GM19025 (cell line): ENCODE measurements at regions not wholly inside any gene's neighbourhood (a gene's known extent, or its start where the extent isn't known, plus 50 kb on each side); places are given as distances from the start of the nearest gene placed in this dataset.
"Not testable (repeated sequence)": the region's sequence is repeated elsewhere in the genome, so short reads cannot be mapped to it uniquely, and the experiment has no call there.

ENCODE experiments used
- ATAC-seq: cut with Tn5 transposase; IDR thresholded peaks from one replicate; pipeline ENCODE4 v1.9.1; 2021; ENCODE audit warnings: mild to moderate bottlenecking, low read depth, moderate library complexity; ENCODE audit not compliant: unreplicated experiment

DNA sequence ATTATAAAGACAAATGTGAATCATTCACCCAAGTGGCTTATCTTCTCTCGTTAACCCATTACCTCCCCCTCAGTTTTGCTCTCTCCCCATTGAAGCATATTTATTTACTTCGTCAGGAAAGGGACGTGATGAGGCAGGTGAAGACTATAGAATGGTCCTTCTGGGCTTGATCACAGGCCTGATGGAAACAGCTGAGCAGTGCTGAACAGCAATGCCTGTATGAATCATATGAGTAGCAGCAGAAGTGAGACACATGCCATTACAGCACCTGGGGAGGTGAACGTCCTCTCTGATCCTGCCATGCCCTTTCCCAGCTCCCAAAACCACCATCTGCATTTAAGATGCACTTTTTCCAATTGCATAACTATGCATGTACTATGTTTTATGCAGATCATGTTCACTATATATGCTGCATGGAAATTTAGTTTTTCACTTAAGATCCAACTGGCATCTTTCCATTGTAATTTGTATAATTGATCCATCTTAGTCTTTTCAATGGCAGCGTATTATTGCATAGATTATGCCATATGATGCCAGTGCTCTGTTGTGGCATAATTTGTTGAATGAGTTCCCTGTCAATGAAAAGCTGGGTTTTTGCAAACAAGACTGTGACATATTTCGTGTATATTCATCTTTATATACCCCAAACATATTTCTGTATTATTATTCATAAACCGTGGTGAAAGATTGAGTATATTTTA, 105.3 kb downstream of the CXCL12 start:
- ATAC-seq, result no peak

GRCh38 chr10:44278837-44279324, 106.0 kb downstream of the CXCL12 start:
- no peak for ATAC-seq

- ATAC-seq, result not testable (repeated sequence)
These were observed 116.4 kb downstream of the CXCL12 start for GRCh38 chr10:44268435-44268948.

DNA sequence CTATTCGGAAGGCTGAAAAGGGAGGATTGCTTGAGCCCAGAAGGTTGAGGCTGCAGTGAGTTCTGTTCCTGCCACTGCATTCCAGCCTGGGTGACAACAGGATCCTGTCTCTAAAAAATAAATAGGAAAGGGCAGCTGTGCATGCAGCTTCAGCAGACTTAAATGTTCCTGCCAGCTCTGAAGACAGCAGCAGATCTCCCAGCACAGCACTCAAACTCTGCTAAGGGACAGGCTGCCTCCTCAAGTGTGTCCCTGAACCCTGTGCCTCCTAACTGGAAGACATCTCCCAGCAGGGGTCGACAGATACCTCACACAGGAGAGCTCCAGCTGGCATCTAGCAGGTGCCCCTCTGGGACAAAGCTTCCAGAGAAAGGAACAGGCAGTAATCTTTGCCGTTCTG, 117.9 kb downstream of the CXCL12 start:
- no peak for ATAC-seq

DNA sequence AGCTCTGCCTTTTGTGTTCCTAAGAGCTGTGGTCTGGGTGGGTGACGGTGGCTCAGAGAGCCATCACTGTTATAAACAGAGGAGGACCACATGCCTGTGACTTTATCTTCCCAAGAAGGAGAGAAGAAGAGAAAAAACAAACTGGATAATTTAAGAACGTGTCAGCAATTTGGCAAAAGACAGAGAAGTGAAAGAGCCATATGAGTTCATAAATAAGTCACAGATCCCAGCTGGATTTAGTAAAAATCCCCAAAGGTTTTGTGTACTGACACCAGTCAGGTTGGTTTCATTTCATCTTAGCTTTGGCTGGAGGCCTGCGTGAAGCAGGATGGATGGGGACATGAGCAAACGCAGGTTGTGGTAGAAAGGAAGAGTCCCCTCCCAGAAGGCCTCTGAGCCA, 120.7 kb downstream of the CXCL12 start:
- no peak for ATAC-seq

DNA sequence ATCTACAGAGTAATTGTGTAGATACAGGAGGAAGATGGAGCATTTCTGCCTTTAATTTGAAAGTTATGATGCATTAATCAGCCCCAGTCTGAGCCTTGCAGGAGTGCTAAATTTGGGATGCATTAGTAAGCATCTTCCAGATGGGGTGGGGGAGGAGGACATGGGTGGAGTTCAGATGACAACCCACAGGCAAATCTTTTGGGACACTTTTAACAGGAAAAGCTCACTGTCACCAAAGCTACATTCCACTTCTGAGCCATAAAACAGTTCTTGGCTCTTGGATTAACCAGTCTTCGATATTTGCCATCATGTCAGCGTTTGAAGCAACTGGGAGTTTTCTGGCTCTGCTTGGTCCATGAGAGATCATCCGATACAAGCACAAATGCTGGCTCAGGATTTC, 121.1 kb downstream of the CXCL12 start:
- no peak for ATAC-seq

DNA sequence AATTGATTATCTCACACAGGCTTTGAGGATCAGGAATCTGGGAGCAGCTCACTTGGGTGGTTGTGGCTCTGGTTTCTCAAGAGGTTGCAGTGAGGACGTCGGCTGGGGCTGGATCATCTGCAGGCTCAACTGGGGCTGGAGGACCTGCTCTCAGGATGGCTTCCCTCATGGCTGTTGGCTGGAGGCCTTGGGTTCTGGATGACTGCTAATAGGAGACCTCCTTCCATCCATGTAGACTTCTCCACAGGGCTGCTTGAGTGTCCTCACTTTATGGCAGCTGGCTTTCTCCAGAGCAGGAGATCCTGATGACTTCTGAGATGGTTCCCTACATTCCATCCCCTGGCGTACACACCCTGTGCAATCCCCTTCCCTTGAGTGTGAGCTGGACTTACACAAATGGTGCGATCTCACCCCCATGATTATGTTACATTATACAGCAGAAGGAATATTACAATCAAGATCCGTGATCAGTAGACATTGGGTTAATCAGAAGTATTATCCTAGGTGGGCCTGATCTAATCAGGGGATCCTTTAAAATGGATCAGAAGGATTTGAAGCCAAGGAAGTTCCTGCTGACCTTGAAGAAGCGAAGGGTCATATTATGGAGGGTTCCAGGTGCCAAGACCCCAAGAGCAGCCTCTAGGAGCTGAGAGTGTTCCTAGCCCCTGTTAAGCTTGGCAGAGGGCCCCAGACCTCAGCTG, 122.2 kb downstream of the CXCL12 start:
- ATAC-seq, result no peak

DNA sequence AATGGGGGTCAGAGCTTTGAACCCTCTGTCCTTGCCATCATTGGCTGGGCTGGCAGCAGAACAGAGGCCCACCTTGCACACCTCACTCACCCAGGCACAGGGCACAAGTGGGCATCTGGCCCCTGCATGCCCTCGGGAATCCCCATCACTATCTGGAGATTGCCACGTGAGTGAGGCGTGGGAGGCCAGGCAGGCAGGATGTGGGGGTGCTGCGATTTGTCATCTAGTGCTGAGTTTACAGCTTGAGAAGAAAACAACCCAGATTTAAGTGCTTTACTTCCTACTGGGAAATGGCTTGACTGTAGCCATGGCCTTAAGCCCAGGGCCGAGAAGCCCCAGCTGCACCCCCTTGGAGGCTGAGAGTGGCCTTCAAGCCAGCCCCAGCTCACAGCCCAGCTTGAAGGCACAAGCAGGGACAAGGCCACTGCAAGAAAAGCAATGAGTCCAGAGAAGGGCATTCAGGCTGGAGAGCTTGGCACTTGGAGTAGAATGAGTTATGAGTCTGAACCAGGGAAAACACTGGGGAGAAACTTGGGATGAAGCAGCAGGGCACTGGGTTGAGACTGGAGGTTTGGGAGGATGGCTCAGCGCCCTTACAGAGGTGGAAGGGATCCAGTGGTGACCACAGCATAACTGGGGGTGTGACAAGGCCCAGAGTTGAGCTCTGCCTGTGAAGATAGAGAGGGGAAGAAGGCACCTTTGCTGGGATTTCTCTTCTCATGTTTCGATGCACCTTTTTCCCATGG, 123.0 kb downstream of the CXCL12 start:
- no peak for ATAC-seq

DNA sequence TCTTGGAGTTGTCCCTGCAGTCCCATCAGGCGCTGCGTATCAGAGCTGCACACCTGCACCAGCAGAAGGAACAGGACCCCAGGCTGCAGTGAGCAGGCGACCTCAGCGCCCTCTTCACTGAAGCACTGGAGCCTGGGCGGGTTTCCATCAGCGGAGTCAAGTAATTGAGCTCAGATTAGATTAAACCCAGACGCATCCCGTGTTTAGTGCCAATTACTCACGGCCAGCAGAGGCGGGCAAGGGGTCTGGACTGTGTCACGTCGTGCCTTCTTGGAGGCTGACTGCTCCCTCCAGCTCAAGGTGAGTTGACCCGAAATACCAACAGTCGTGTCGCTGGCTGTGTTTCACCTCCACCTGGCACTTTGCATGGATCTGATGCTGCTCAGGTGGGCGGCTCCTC, 123.6 kb downstream of the CXCL12 start:
- no peak for ATAC-seq

DNA sequence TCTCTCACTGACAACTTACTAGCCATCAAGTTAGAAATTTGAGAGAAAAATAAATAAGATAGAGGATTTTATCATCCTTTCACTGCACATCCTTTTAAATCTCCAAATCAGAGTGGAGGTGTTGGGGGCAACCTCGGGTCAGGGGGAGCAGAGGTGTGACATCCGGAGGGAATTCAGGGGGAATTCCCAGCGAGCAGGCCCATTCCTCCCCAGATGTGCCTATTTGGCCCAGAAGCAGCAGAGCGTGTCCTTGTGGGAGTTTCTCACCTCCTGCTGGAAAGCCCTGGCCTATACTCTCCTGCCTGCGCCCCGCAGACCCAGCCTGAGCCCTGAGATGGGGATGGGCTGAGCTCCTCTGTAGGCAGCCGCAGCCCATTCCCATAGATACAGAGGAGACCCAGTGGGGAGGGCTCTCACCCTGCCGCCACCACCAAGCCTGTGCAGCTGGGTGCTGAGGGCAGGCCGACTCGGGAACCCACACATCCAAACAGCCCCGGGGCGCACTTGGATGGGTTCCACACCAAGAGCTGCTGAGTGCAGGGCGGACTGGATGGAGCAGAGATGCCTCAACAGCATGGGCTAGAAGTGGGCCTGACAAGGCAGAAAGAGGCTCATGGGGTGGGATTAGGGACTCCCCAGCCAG, 124.5 kb downstream of the CXCL12 start:
- ATAC-seq, result peak; percentile 50

DNA sequence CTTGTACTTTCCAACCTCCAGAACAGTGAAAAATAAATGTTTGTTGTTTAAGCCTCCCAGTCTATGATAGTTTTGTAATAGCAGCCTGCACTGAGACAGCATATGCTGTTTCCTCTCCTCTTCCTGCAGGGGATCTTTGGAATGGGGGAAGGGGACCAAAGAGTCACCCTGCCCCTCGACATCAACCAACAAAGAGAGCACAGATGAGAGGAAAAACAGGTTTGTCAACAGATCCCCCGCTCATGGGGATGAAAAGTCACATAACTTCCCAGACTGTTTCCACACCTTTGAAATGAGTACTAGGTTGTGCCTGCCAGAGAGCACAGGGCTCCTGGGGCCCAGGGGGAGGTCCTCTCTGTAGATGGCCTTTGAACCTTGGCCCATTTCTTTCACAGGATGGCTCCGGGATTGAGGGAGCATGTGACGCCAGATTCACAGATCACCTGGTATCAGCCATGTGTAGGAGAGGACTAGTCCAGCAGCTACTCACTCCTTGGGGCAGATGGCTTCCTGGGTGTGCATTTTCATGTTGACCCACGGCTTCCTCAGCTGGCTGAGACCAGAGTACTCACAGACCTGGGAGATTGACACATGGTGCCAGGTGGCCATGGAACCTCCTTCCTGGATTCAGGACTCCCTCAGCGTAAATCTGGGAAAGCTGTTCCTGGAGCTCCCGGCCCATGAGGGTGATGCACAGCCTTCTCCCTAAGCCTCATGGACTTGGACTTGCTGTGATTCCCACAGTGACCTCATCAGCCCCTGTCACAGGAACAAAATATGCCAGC, 125.6 kb downstream of the CXCL12 start:
- ATAC-seq, result no peak

GRCh38 chr10:44258460-44259089, 126.3 kb downstream of the CXCL12 start:
- no peak for ATAC-seq

DNA sequence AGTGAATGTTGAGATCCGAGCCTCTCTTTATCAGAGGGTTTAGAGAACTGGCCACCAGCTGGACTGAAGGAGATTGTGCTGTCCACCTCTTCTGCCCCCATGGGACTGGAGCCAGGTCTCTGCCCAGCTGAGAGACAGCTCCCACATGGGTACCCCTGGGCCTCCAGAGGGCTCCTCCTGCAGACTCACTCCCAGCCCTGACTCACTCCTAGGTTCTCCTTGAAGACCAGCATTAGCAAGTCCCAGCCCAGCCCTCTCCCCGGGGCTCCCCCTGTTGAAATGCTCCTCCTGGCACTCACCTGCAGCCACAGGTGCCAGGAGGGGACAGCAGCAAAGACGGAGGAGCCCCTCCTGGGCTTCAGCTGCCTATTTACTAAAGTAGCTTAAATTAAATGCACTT, 126.9 kb downstream of the CXCL12 start:
- no peak for ATAC-seq

- ATAC-seq, result no peak
These were observed 131.0 kb downstream of the CXCL12 start for GRCh38 chr10:44253769-44254462.

DNA sequence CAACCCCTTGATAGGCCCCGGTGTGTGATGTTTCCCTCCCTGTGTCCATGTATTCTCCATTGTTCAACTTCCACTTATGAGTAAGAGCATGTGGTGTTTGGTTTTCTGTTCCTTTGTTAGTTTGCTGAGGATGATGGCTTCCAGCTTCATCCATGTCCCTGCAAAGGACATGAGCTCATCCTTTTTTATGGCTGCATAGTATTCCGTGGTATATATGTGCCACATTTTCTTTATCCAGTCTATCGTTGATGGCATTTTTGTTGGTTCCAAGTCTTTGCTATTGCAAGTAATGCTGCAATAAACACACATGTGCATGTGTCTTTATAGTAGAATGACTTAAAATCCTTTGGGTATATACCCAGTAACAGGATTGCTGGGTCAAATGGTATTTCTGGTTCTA, 132.3 kb downstream of the CXCL12 start:
- ATAC-seq, result not testable (repeated sequence)

- ATAC-seq, result not testable (repeated sequence)
These were observed 135.0 kb downstream of the CXCL12 start for GRCh38 chr10:44249933-44250332.

GRCh38 chr10:44249490-44249889, 135.4 kb downstream of the CXCL12 start:
- no peak for ATAC-seq

GRCh38 chr10:44246700-44247099, 138.2 kb downstream of the CXCL12 start:
- not testable (repeated sequence) for ATAC-seq

- not testable (repeated sequence) for ATAC-seq
These were observed 138.6 kb downstream of the CXCL12 start for GRCh38 chr10:44246287-44246686.
